NCI-H446 (cell line): ENCODE measurements at regions not wholly inside any gene's neighbourhood (a gene's known extent, or its start where the extent isn't known, plus 50 kb on each side); places are given as distances from the start of the nearest gene placed in this dataset.
"Not testable (repeated sequence)": the region's sequence is repeated elsewhere in the genome, so short reads cannot be mapped to it uniquely, and the experiment has no call there.

ENCODE experiments used
- DNase-seq, 2 experiments: peaks; one replicate each; lab custom pipeline; 2025; lab: John Stamatoyannopoulos, UW

- DNase-seq = no peak
Observed at GRCh38 chr9:115301581-115301980, 183.6 kb upstream of the TNC start.

- no peak for DNase-seq
Observed at GRCh38 chr9:115305543-115305942, 187.6 kb upstream of the TNC start.

DNA sequence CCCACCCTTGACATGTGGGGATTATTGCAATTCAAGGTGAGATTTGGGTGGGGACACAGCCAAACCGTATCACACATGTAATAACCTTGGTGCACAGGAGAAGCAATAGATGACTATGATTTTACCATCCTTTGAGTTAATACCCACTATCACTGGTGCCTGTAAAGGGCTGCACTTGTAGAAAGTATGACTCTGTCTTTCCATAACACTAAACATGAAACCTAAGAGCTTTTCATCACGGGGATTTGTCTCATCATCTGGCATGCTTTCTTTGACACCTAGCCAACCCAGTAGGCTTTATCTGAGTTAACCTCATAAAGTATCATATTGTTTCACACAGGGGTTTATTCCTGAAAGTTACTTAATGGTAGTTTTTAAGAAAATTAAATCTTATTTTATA, 188.9 kb upstream of the TNC start:
- no peak for DNase-seq

- DNase-seq = no peak
Observed at GRCh38 chr9:115313545-115313944, 195.6 kb upstream of the TNC start.

GRCh38 chr9:115326461-115326860, 208.5 kb upstream of the TNC start:
- DNase-seq = no peak

GRCh38 chr9:115327436-115328122, 209.6 kb upstream of the TNC start:
- DNase-seq = no peak

DNA sequence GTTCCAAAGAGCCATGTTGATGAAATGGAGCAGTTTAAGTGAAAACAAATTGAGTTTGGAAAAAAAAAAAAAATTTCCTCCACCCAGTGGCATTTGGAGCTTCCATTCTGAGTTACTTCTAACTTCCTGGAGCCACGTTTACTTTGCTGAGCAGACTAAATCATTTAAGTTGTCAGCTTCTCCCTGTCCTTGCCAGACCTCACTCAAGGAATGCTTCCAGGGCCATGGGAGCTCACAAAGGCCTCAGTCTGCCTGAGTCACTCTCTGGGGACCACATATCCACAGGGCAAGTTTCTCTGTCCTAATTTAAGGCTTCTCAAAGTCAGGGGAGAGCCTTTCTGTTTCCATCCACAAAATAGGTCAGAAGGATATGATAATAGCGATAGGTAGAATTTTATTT, 210.3 kb upstream of the TNC start:
- no peak for DNase-seq

GRCh38 chr9:115328677-115329076, 210.7 kb upstream of the TNC start:
- no peak for DNase-seq

DNA sequence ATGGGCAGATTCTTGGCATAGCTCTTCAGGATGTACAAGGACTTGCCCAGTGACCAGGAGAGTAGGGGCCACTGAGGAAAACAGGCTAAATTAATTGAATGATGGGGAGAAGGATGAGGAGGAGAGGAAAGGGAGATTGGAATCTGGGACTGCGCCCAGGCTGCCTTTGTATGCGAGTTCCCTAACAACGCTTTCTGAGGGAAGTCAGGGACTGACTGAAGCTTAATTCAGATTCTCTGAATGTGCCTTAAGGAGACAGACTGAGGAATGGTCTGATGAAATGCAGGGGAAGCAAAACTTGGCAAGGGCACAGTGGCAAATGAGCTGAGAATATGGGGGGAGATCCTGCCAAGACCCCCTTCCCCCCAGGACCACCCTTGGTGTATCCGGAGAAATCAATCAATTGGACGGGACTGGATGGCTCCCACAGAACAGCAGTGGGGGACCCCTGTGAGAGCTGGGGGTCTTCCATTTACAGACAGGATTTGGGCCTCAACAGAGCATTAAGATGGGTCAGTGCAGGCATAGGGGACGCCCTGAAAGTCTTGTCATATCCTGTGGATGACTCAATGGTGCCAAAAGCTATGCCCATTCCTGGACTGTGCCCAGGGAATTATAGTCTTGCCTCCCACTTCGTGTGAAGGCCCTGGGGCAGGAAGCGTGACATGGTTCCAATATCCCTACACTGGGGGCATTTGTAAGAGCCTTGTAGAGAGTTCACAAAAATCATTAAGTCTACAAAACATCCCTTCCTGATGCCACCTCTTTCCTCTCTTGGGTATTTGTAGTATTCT, 215.5 kb upstream of the TNC start:
- DNase-seq = no peak

DNA sequence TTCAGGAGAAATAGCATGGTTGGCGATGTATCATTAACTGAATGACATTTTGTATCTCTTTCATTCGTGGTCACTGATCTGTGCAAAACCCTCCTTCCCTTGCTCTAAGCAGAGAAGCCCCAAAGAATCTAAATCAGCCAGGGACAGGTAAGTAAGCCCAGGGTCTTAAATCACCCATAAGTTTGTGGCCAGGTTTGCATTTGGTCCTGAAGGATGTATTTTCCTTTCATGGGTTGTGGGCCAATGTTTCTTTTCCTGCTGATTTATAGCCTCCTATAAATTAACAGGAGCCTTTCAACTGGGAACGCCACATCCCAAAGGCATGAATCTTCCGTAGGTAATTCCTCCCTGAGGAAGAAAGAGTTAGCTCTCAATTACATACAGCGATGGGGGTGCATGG, 217.5 kb upstream of the TNC start:
- no peak for DNase-seq

DNA sequence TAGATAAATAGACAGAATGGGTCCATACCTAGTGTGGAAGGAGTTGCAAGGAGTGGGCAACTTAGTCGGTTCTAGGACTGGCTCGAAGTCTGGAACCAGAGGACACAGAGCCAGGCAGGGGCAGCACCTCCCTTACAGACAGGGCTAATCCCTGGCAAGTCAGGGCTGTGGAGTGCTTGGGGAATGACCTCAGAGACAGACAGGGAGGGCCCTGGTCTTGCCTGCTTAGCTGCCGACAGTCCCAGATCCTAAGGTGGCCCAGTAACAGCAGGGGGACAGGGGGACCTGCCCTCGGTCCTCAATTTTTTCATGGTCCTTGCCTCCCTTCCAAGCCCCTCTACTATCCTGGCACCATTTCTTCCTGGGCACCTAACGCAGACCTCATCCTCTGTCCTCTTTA, 222.4 kb upstream of the TNC start:
- no peak for DNase-seq

DNA sequence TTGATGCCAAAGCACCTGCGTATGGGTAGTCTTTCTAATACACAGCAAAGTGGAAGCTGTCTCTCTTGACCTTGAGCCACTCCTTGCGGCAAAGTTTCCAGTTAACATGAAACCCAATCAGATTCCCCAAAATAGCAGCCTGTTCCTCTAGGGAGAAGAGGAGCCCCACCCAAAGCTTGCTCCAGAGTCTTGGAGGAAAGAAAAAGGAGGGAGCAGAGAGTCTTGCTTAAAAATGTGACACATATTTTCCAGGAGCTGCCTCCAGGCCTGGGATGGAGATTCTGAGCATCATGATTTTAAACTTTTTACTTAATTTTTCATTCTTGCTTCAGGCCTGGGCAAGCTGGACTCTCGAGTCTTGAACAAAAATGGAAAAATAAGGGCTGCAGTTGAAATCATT, 223.5 kb upstream of the TNC start:
- no peak for DNase-seq

GRCh38 chr9:115347776-115348175, 229.8 kb upstream of the TNC start:
- not testable (repeated sequence) for DNase-seq

DNA sequence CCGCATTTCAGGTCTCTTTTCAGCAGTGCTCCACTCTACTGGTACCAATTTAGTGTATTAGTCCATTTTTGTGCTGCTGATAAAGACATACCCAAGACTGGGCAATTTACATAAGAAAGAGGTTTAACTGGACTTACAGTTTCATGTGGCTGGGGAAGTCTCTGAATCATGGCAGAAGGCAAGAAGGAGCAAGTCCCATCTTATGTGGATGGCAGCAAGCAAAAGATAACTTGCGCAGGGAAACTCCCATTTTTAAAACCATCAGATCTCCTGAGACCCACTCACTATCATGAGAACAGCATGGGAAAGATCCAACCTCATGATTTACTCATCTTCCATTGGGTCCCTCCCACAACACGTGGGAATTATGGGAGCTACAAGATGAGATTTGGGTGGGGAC, 231.0 kb upstream of the TNC start:
- DNase-seq = not testable (repeated sequence)

DNA sequence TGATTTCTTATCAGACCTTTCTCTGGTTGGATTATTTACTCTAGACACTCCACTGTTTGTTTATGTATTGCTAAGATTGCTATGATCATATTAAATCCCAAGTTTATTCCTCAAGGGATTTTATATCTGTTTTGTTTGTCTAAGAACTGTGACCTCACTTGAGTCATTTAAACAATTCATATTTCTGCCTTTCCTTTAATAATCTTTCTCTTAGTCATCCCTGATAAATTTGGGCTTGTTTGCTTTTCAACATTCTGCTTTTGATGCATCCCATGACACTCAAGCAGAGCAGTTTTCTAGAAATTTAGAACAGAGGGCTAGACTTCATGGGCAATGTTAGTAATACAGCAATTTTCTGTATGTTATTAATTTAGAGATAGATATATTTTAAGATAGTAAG, 231.6 kb upstream of the TNC start:
- no peak for DNase-seq

GRCh38 chr9:115350548-115350947, 232.6 kb upstream of the TNC start:
- DNase-seq = no peak

DNA sequence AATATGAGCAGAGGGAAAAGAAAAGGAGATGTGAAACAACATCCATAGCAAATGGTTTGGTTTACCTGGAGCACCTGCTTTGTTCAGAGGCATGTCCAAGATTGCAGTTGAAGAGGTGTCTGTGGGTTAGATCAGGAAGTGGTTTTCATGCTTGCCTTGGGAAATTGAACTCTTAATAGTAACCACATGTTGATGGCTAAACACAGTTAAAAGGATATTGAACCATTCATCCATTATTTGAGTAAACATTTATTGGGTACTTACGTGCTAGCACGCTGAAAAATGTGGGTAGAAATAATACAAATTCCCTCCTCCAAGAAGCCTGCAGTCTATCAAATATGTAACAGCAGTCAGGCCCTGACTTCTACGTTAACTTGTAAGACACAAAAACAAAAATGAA, 235.7 kb upstream of the TNC start:
- no peak for DNase-seq

GRCh38 chr9:115357821-115358220, 239.9 kb upstream of the TNC start:
- no peak for DNase-seq

GRCh38 chr9:115359017-115359780, 241.2 kb upstream of the TNC start:
- DNase-seq = no peak

- DNase-seq = no peak
Observed at GRCh38 chr9:115360122-115360521, 242.2 kb upstream of the TNC start.

GRCh38 chr9:115362101-115362500, 244.1 kb upstream of the TNC start:
- DNase-seq = no peak

- DNase-seq = no peak
Observed at GRCh38 chr9:115362640-115363039, 244.7 kb upstream of the TNC start.

DNA sequence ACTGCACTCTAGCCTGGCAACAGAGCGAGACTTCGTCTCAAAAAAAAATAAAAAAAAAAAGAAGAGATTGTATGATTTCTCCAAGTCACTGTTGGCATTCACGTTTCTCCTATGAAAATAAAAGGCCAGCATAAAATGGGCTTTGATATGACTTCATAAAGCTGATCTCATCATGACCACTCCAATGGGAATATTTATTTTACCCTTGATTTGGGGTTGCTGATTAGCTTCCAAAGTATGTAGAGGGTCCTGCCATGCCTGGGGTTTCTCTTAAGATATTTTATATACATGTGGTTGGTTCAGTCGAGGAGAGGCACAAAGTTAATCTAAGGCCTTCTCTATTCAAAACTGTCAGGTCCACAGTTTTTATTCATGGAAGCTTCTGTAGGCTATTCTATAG, 247.0 kb upstream of the TNC start:
- DNase-seq = no peak
